ENCODE measurements at regions not wholly inside any gene's neighbourhood (a gene's known extent, or its start where the extent isn't known, plus 50 kb on each side); places are given as distances from the start of the nearest gene placed in this dataset.

- H3K9me3 ChIP-seq (ENCODE audit: control insufficient read depth, low read length), result no peaks in the 10 kb centered on the region
- H3K4me3 ChIP-seq (ENCODE audit: low read depth, low read length), result no peak overlapping the region
- H3K4me2 ChIP-seq (ENCODE audit: low read length), result no peak overlapping the region
- TF ChIP-seq CTCF (IDR thresholded peaks at IDR 0.05), result no peak
- no peaks in the 10 kb centered on the region for H3K36me3 ChIP-seq (ENCODE audit: control insufficient read depth, insufficient read depth, low read length)
- H3K27me3 ChIP-seq (ENCODE audit: control insufficient read depth, insufficient read depth, low read length), result no peaks in the 10 kb centered on the region
- H3K27ac ChIP-seq, result no peak overlapping the region
- no peaks in the 10 kb centered on the region for H3K4me1 ChIP-seq
- no peak overlapping the region for H3K9ac ChIP-seq
- no peak overlapping the region for H2AFZ ChIP-seq
- H3K79me2 ChIP-seq, result no peaks in the 10 kb centered on the region
Measured at GRCh38 chr12:24075650-24076049, 126.2 kb upstream of the SOX5 start.

GRCh38 chr12:24073170-24073810, 123.8 kb upstream of the SOX5 start:
- Histone ChIP-seq H3K4me3 (ENCODE audit: low read depth, low read length) (no peak overlapping the region), H3K36me3 (ENCODE audit: control insufficient read depth, insufficient read depth, low read length) (no peaks in the 10 kb centered on the region), H3K79me2 (no peaks in the 10 kb centered on the region), H3K27me3 (ENCODE audit: control insufficient read depth, insufficient read depth, low read length) (no peaks in the 10 kb centered on the region), H3K4me1 (no peaks in the 10 kb centered on the region), H3K9ac (no peak overlapping the region), H3K9me3 (ENCODE audit: control insufficient read depth, low read length) (no peaks in the 10 kb centered on the region), H3K4me2 (ENCODE audit: low read length) (no peak overlapping the region), H2AFZ (no peak overlapping the region), H3K27ac (no peak overlapping the region)
- no peak for TF ChIP-seq CTCF (IDR thresholded peaks at IDR 0.05)

- Histone ChIP-seq H3K9me3 (ENCODE audit: control insufficient read depth, low read length) (no peaks in the 10 kb centered on the region), H3K36me3 (ENCODE audit: control insufficient read depth, insufficient read depth, low read length) (no peaks in the 10 kb centered on the region), H3K27me3 (ENCODE audit: control insufficient read depth, insufficient read depth, low read length) (no peaks in the 10 kb centered on the region), H3K9ac (no peak overlapping the region), H2AFZ (no peak overlapping the region), H3K4me3 (ENCODE audit: low read depth, low read length) (no peak overlapping the region), H3K4me1 (no peaks in the 10 kb centered on the region), H3K27ac (no peak overlapping the region), H3K79me2 (no peaks in the 10 kb centered on the region), H3K4me2 (ENCODE audit: low read length) (no peak overlapping the region)
- no peak for TF ChIP-seq CTCF (IDR thresholded peaks at IDR 0.05)
Measured at GRCh38 chr12:24072302-24072701, 122.8 kb upstream of the SOX5 start.

GRCh38 chr12:24071842-24072241, 122.4 kb upstream of the SOX5 start:
- no peak overlapping the region for H3K27ac ChIP-seq
- H3K9me3 ChIP-seq (ENCODE audit: control insufficient read depth, low read length), result no peaks in the 10 kb centered on the region
- no peak overlapping the region for H2AFZ ChIP-seq
- H3K4me3 ChIP-seq (ENCODE audit: low read depth, low read length), result no peak overlapping the region
- no peaks in the 10 kb centered on the region for H3K4me1 ChIP-seq
- TF ChIP-seq CTCF (IDR thresholded peaks at IDR 0.05), result no peak
- H3K36me3 ChIP-seq (ENCODE audit: control insufficient read depth, insufficient read depth, low read length), result no peaks in the 10 kb centered on the region
- H3K9ac ChIP-seq, result no peak overlapping the region
- H3K27me3 ChIP-seq (ENCODE audit: control insufficient read depth, insufficient read depth, low read length), result no peaks in the 10 kb centered on the region
- H3K79me2 ChIP-seq, result no peaks in the 10 kb centered on the region
- H3K4me2 ChIP-seq (ENCODE audit: low read length), result no peak overlapping the region
